Osteoblast (primary cell): ENCODE measurements at regions not wholly inside any gene's neighbourhood (a gene's known extent, or its start where the extent isn't known, plus 50 kb on each side); places are given as distances from the start of the nearest gene placed in this dataset.

ENCODE experiments used
- DNase-seq: peaks from one replicate; pipeline ENCODE4 v3.0.0; 2011; ENCODE audit warnings: low spot score, mixed read lengths; ENCODE audit not compliant: insufficient read length; ENCODE audit errors: missing footprints
- H2AFZ ChIP-seq: 2 replicates; pipeline ENCODE4 v1.6.0; 2011; ENCODE audit warnings: mild to moderate bottlenecking, low read length
- H3K27ac ChIP-seq: 2 replicates; pipeline ENCODE4 v1.5.1; 2011; ENCODE audit warnings: mild to moderate bottlenecking, low read depth, low read length, moderate library complexity
- H3K27me3 ChIP-seq: 2 replicates; pipeline ENCODE4 v1.6.0; 2012; ENCODE audit warnings: mild to moderate bottlenecking, control low read depth, inconsistent platforms, low read length, moderate library complexity; ENCODE audit not compliant: insufficient read depth
- H3K36me3 ChIP-seq: 2 replicates; pipeline ENCODE4 v1.5.1; 2011; ENCODE audit warnings: mild to moderate bottlenecking, low read length, control low read depth, moderate library complexity; ENCODE audit not compliant: insufficient read depth
- H3K4me1 ChIP-seq: 2 replicates; pipeline ENCODE4 v1.5.1; 2011; ENCODE audit warnings: mild to moderate bottlenecking, low read length, control low read depth, moderate library complexity; ENCODE audit not compliant: insufficient read depth
- H3K4me2 ChIP-seq: 2 replicates; pipeline ENCODE4 v1.6.0; 2011; ENCODE audit warnings: mild to moderate bottlenecking, low read length; ENCODE audit not compliant: insufficient read depth
- H3K4me3 ChIP-seq: fragments of 200-600 bp; sonication (generic); 3 replicates; pipeline ENCODE4 v1.5.1; 2012; ENCODE audit warnings: mild to moderate bottlenecking, low read length, inconsistent platforms; ENCODE audit not compliant: insufficient read depth
- H3K79me2 ChIP-seq: 2 replicates; pipeline ENCODE4 v1.6.0; 2012; ENCODE audit warnings: mild to moderate bottlenecking, low read length, control low read depth, inconsistent platforms; ENCODE audit not compliant: insufficient read depth
- H3K9me3 ChIP-seq: 2 replicates; pipeline ENCODE4 v1.5.1; 2011; ENCODE audit warnings: low read depth, low read length, control low read depth
- H4K20me1 ChIP-seq: 2 replicates; pipeline ENCODE4 v1.6.0; 2012; ENCODE audit warnings: mild to moderate bottlenecking, low read length, control low read depth; ENCODE audit not compliant: insufficient read depth
- TF ChIP-seq, protein P1 (sequence below): IDR thresholded peaks from 2 replicates; pipeline ENCODE4 v1.5.1; 2011; ENCODE audit warnings: mild to moderate bottlenecking, low read depth, low read length, moderate library complexity; ENCODE audit errors: extremely low read depth

DNA sequence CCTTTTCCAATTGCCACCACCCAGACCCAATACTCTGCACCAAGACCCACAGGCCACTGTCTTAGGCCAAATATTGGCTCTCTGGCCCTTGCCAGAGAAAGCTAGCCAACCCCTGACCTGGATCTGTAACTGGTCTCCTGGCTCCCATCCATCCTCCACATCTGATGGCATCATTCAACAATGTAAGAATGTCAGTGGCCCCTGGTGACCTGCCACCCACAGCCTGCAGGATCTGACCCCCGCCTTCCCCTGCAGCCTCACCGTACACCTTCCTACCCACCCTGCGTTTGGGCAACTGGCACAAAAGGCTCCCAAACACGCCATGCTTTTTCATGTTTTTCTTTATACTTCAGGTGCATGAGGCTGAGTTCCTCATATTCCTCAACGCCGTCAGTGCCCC, 60.0 kb upstream of the ASAP2 start:
- H3K27ac ChIP-seq: no peak overlapping the region
- no peaks in the 10 kb centered on the region for H3K79me2 ChIP-seq
- H2AFZ ChIP-seq: no peak overlapping the region
- TF ChIP-seq, protein P1, sequence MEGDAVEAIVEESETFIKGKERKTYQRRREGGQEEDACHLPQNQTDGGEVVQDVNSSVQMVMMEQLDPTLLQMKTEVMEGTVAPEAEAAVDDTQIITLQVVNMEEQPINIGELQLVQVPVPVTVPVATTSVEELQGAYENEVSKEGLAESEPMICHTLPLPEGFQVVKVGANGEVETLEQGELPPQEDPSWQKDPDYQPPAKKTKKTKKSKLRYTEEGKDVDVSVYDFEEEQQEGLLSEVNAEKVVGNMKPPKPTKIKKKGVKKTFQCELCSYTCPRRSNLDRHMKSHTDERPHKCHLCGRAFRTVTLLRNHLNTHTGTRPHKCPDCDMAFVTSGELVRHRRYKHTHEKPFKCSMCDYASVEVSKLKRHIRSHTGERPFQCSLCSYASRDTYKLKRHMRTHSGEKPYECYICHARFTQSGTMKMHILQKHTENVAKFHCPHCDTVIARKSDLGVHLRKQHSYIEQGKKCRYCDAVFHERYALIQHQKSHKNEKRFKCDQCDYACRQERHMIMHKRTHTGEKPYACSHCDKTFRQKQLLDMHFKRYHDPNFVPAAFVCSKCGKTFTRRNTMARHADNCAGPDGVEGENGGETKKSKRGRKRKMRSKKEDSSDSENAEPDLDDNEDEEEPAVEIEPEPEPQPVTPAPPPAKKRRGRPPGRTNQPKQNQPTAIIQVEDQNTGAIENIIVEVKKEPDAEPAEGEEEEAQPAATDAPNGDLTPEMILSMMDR: no peak
- no peak overlapping the region for H3K4me3 ChIP-seq
- H3K9me3 ChIP-seq: no peaks in the 10 kb centered on the region
- no peak overlapping the region for H3K4me2 ChIP-seq
- H4K20me1 ChIP-seq: no peaks in the 10 kb centered on the region
- DNase-seq: no peak
- no peaks in the 10 kb centered on the region for H3K27me3 ChIP-seq
- peaks cover 27% of the 10 kb centered on the region for H3K4me1 ChIP-seq
- H3K36me3 ChIP-seq: no peaks in the 10 kb centered on the region

DNA sequence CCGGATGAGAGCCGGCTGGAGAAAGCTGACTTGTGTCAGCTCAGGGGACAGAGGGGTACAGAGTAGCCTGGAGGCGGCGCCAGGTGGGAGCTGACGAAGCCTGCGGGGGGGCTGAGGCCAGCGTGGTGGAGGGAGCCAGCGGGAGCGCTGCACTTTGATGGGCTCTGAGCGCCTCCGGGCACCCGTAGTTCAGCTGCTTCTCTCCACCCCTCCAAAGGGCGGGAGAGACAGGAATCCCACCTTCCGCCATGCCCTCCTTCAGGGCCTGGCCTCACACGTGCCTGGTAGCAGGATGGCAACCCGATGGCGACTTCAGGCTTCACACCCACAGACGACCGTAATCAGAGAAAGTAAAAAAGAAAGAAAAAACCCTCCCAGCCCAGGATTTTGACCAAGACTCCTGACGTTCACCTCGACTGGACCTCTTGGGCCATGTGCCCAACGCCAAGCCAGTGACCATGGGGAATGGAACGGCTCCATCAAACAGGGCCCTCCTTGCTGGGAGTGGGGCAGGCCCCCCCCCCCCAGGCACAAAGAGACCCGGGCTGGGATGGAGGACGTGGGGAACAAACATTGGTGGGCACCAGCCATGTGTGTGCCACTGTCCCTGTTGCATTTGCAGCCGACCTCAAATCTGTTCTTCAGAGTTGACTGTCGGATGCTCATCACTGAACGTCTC, 60.7 kb upstream of the ASAP2 start:
- Histone ChIP-seq H3K4me1 (peaks cover 31% of the 10 kb centered on the region), H3K36me3 (no peaks in the 10 kb centered on the region), H3K79me2 (no peaks in the 10 kb centered on the region), H3K27me3 (no peaks in the 10 kb centered on the region), H3K27ac (peak overlapping the region; percentile 67), H2AFZ (no peak overlapping the region), H3K4me2 (no peak overlapping the region), H3K9me3 (no peaks in the 10 kb centered on the region), H3K4me3 (no peak overlapping the region), H4K20me1 (no peaks in the 10 kb centered on the region)
- peak; percentile 83 for DNase-seq
- TF ChIP-seq, protein P1: no peak

DNA sequence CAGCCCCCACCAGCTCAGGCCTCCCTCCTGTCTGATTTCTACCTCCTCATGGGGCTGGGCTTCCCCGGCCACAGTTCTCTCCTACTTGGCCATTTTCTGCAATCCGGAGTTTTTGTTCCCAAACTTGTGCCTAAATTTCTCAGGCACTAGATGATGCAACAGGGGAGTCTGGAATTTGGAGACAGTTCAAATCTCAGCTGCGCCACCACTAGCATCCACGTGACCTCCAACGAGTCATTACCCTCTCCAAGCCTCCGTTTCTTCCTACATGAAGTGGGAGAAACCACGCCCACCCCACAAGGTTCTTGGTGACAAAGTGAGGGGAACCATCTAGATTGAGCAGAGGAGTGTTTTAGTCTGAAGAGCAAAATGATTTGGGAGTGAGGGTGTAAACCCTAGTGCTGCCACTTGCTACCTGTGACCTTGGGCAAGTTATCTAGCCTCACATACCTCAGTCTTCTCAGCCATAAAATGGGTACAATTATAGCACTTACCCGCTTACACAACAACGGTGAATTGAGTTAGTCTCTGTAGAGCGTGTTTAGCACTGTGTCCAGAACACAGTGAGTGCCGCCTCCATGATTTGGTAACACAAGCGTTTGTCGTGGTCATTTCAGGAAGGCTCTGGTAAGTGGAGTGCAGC, 61.4 kb upstream of the ASAP2 start:
- TF ChIP-seq, protein P1: no peak
- H3K79me2 ChIP-seq: no peaks in the 10 kb centered on the region
- peak; percentile 92 for DNase-seq
- H2AFZ ChIP-seq: peak overlapping the region; percentile 32
- H3K36me3 ChIP-seq: no peaks in the 10 kb centered on the region
- no peaks in the 10 kb centered on the region for H4K20me1 ChIP-seq
- peak overlapping the region; percentile 67 for H3K27ac ChIP-seq
- peak overlapping the region; percentile 26 for H3K4me2 ChIP-seq
- peaks cover 35% of the 10 kb centered on the region for H3K4me1 ChIP-seq
- H3K9me3 ChIP-seq: no peaks in the 10 kb centered on the region
- no peak overlapping the region for H3K4me3 ChIP-seq
- H3K27me3 ChIP-seq: no peaks in the 10 kb centered on the region

DNA sequence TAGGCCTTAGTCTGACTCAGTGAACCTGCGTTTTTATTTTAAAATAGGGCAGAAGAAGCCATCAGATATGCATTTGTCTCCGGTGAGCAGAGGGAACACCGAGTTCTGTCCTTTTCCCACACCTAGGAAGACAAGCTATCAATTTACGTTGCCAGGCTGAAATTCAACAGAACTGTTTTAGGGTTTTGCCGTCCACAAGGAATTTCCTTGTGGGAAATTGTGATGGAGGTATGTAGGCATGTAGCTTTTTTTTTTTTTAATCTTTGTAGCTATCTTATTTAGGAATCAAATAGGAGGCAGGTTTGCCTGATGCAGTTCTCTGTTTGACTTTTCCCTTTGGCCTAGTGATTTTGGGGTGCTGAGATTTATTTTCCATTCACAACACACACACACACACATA, 62.0 kb upstream of the ASAP2 start:
- Histone ChIP-seq H3K79me2 (no peaks in the 10 kb centered on the region), H3K36me3 (no peaks in the 10 kb centered on the region), H3K4me3 (no peak overlapping the region), H3K4me1 (peaks cover 35% of the 10 kb centered on the region), H3K27ac (peak overlapping the region; percentile 67), H3K4me2 (peak overlapping the region; percentile 26), H2AFZ (peak overlapping the region; percentile 32), H4K20me1 (no peaks in the 10 kb centered on the region), H3K27me3 (no peaks in the 10 kb centered on the region), H3K9me3 (no peaks in the 10 kb centered on the region)
- no peak for DNase-seq
- TF ChIP-seq, protein P1: no peak
